Lung (tissue), 11 donors: ENCODE measurements at regions not wholly inside any gene's neighbourhood (a gene's known extent, or its start where the extent isn't known, plus 50 kb on each side); places are given as distances from the start of the nearest gene placed in this dataset.

Experiments used
- ATAC-seq: fragments of 200-7000 bp; cut with Tn5 transposase; one replicate; pipeline ENCODE4 v1.9.1; 2020; ENCODE audit warnings: moderate number of reproducible peaks; ENCODE audit not compliant: insufficient read depth, low FRiP score
- DNase-seq, 3 donors: peaks; one replicate each; pipeline ENCODE4 v3.0.0-alpha.2; 2013 to 2017
- H3K27ac ChIP-seq, 2 donors: one replicate each; pipeline ENCODE4 v1.5.1; 2013; ENCODE audit warnings: mild to moderate bottlenecking in 2 of 2, moderate library complexity in 2 of 2, control low read depth in 1 of 2, inconsistent platforms in 1 of 2, low read depth in 1 of 2, low read length in 1 of 2
- H3K27me3 ChIP-seq, 3 donors: one replicate each; pipeline ENCODE4 v1.5.1; 2013; ENCODE audit warnings: low read length in 2 of 3; ENCODE audit not compliant: control insufficient read depth in 3 of 3, insufficient read depth in 3 of 3
- H3K36me3 ChIP-seq, 4 donors: one replicate each; pipeline ENCODE4 v1.5.1; 2013; ENCODE audit warnings: low read length in 4 of 4, mild to moderate bottlenecking in 1 of 4, moderate library complexity in 1 of 4; ENCODE audit not compliant: control insufficient read depth in 4 of 4, insufficient read depth in 4 of 4
- H3K4me1 ChIP-seq, 5 donors: one replicate each; pipeline ENCODE4 v1.5.1; 2013; ENCODE audit warnings: low read length in 5 of 5, mild to moderate bottlenecking in 2 of 5, moderate library complexity in 1 of 5; ENCODE audit not compliant: control insufficient read depth in 5 of 5, insufficient read depth in 5 of 5
- H3K4me3 ChIP-seq: one replicate; pipeline ENCODE4 v1.5.1; 2013; ENCODE audit warnings: mild to moderate bottlenecking, control low read depth, moderate library complexity
- H3K9ac ChIP-seq, 2 donors: one replicate each; pipeline ENCODE4 v1.5.1; 2013; ENCODE audit warnings: low read length in 2 of 2, control low read depth in 1 of 2; ENCODE audit not compliant: insufficient read depth in 1 of 2
- H3K9me3 ChIP-seq, 4 donors: one replicate each; pipeline ENCODE4 v1.5.1; 2013; ENCODE audit warnings: low read length in 3 of 4, mild to moderate bottlenecking in 1 of 4, moderate library complexity in 1 of 4; ENCODE audit not compliant: control insufficient read depth in 4 of 4, insufficient read depth in 3 of 4
- CTCF ChIP-seq: IDR thresholded peaks from 2 replicates; pipeline ENCODE4 v1.5.1; 2012; ENCODE audit warnings: mild to moderate bottlenecking; ENCODE audit errors: control extremely low read depth, extremely low read depth
- WGBS, 2 donors: extraction: QIAGEN DNeasy Blood & Tissue Kit; methylation state at CpG; one replicate each; pipeline ENCODE4 v1.1.7; 2013; 5-methylcytosine and 5-hydroxymethylcytosine counted together
- donor health status: control.
- donor health status: control.
- donor health status: Bipolar disorder and iron deficiency.
- donor health status: healthy.
- donor health status: DM: yes; HTN: yes; CAD: no.

GRCh38 chr1:220338759-220339158, 66.5 kb upstream of the RAB3GAP2 start:
- Histone ChIP-seq H3K4me3 (no peak overlapping the region), H3K4me1 (no peaks in the 10 kb centered on the region), H3K9ac (no peak overlapping the region), H3K27ac (no peak overlapping the region), H3K27me3 (no peaks in the 10 kb centered on the region), H3K36me3 (no peaks in the 10 kb centered on the region), H3K9me3 (no peaks in the 10 kb centered on the region)
- DNase-seq (no peak), ATAC-seq (no peak)
- TF ChIP-seq CTCF = no peak
- 84 to 91% methylated on average over 1 of the region's 1 CpG for whole genome bisulfite sequencing, 2 donors

GRCh38 chr1:220336391-220337031, 64.3 kb upstream of the RAB3GAP2 start:
- Histone ChIP-seq H3K9ac (no peak overlapping the region), H3K4me1 (no peaks in the 10 kb centered on the region), H3K27ac (no peak overlapping the region), H3K36me3 (no peaks in the 10 kb centered on the region), H3K9me3 (no peaks in the 10 kb centered on the region), H3K4me3 (no peak overlapping the region), H3K27me3 (no peaks in the 10 kb centered on the region)
- WGBS, 2 donors = 77 to 86% methylated on average over 6 of the region's 6 CpGs
- no peak for TF ChIP-seq CTCF
- DNase-seq (no peak), ATAC-seq (no peak)

- WGBS, 2 donors = 75 to 91% methylated on average over 4 of the region's 4 CpGs
- Histone ChIP-seq H3K4me3 (no peak overlapping the region), H3K9ac (no peak overlapping the region), H3K9me3 (no peaks in the 10 kb centered on the region), H3K36me3 (no peaks in the 10 kb centered on the region), H3K4me1 (no peaks in the 10 kb centered on the region), H3K27me3 (no peaks in the 10 kb centered on the region), H3K27ac (no peak overlapping the region)
- TF ChIP-seq CTCF = no peak
- ATAC-seq (no peak), DNase-seq (peak in 1 of 3 donors; percentile 47)
Measured at GRCh38 chr1:220335668-220336067, 63.4 kb upstream of the RAB3GAP2 start.

- no peaks in the 10 kb centered on the region for H3K9me3 ChIP-seq
- no peak overlapping the region for H3K4me3 ChIP-seq
- no peaks in the 10 kb centered on the region for H3K36me3 ChIP-seq
- ATAC-seq = no peak
- WGBS, 2 donors = 89 to 92% methylated on average over 1 of the region's 1 CpG
- no peaks in the 10 kb centered on the region for H3K27me3 ChIP-seq
- no peak for TF ChIP-seq CTCF
- H3K9ac ChIP-seq = no peak overlapping the region
- no peaks in the 10 kb centered on the region for H3K4me1 ChIP-seq
- no peak for DNase-seq
- H3K27ac ChIP-seq = no peak overlapping the region
Measured at GRCh38 chr1:220331318-220331717, 59.1 kb upstream of the RAB3GAP2 start.
